HG03520 (cell line): ENCODE measurements at regions not wholly inside any gene's neighbourhood (a gene's known extent, or its start where the extent isn't known, plus 50 kb on each side); places are given as distances from the start of the nearest gene placed in this dataset.
"Not testable (repeated sequence)": the region's sequence is repeated elsewhere in the genome, so short reads cannot be mapped to it uniquely, and the experiment has no call there.

ENCODE experiments used
- ATAC-seq: cut with Tn5 transposase; IDR thresholded peaks from one replicate; pipeline ENCODE4 v1.9.1; 2021; ENCODE audit warnings: mild to moderate bottlenecking, moderate library complexity; ENCODE audit not compliant: unreplicated experiment

- no peak for ATAC-seq
Measured at GRCh38 chr4:138804711-138805110, 210.9 kb upstream of the NOCT start.

GRCh38 chr4:138803051-138803450, 212.5 kb upstream of the NOCT start:
- no peak for ATAC-seq

- no peak for ATAC-seq
Measured at GRCh38 chr4:138802499-138802898, 213.1 kb upstream of the NOCT start.

- no peak for ATAC-seq
Measured at GRCh38 chr4:138800421-138800820, 215.2 kb upstream of the NOCT start.

GRCh38 chr4:138798404-138798803, 217.2 kb upstream of the NOCT start:
- ATAC-seq = no peak

- ATAC-seq = no peak
Measured at GRCh38 chr4:138797646-138798045, 217.9 kb upstream of the NOCT start.

- ATAC-seq = no peak
Measured at GRCh38 chr4:138796761-138797160, 218.8 kb upstream of the NOCT start.

GRCh38 chr4:138790706-138791340, 224.8 kb upstream of the NOCT start:
- ATAC-seq = no peak

- no peak for ATAC-seq
Measured at GRCh38 chr4:138789796-138790195, 225.8 kb upstream of the NOCT start.

GRCh38 chr4:138788857-138789256, 226.7 kb upstream of the NOCT start:
- ATAC-seq = no peak

- no peak for ATAC-seq
Measured at GRCh38 chr4:138788267-138788790, 227.3 kb upstream of the NOCT start.

- ATAC-seq = not testable (repeated sequence)
Measured at GRCh38 chr4:138779761-138780160, 235.8 kb upstream of the NOCT start.

- peak; percentile 74 for ATAC-seq
Measured at GRCh38 chr4:138775890-138776289, 239.7 kb upstream of the NOCT start.

GRCh38 chr4:138775489-138775888, 240.1 kb upstream of the NOCT start:
- no peak for ATAC-seq

GRCh38 chr4:138774940-138775339, 240.6 kb upstream of the NOCT start:
- no peak for ATAC-seq

- not testable (repeated sequence) for ATAC-seq
Measured at GRCh38 chr4:138774125-138774524, 241.5 kb upstream of the NOCT start.

- no peak for ATAC-seq
Measured at GRCh38 chr4:138773321-138773720, 242.3 kb upstream of the NOCT start.

- no peak for ATAC-seq
Measured at GRCh38 chr4:138772366-138772765, 243.2 kb upstream of the NOCT start.

GRCh38 chr4:138770818-138771217, 244.8 kb upstream of the NOCT start:
- ATAC-seq = no peak

- no peak for ATAC-seq
Measured at GRCh38 chr4:138766332-138766731, 249.2 kb upstream of the NOCT start.

GRCh38 chr4:138765442-138765841, 250.1 kb upstream of the NOCT start:
- ATAC-seq = no peak

- ATAC-seq = no peak
Measured at GRCh38 chr4:138761638-138762220, 253.9 kb upstream of the NOCT start.

GRCh38 chr4:138759554-138759902, 256.1 kb upstream of the NOCT start:
- no peak for ATAC-seq
